H1 (cell line): ENCODE measurements at regions not wholly inside any gene's neighbourhood (a gene's known extent, or its start where the extent isn't known, plus 50 kb on each side); places are given as distances from the start of the nearest gene placed in this dataset.
"Not testable (repeated sequence)": the region's sequence is repeated elsewhere in the genome, so short reads cannot be mapped to it uniquely, and the experiment has no call there.

Source experiments
- CBX8 ChIP-seq: fragments of 300-800, 300-1000 bp; sonication (generic); IDR thresholded peaks from 2 replicates; pipeline ENCODE4 v1.7.1; 2016; ENCODE audit warnings: low read depth, low read length, borderline replicate concordance
- MAFK ChIP-seq: IDR thresholded peaks from 2 replicates; pipeline ENCODE4 v1.6.1; 2012; ENCODE audit warnings: low read depth, mild to moderate bottlenecking, improper control_type of control experiment, low read length
- POLR2A ChIP-seq, 2 experiments: IDR thresholded peaks; 1 replicate in 1 of 2; 2 replicates in 1 of 2; pipeline ENCODE4 v1.6.1; 2011; ENCODE audit warnings: low read depth in 2 of 2, low read length in 2 of 2, mild to moderate bottlenecking in 2 of 2; ENCODE audit errors: control extremely low read depth in 1 of 2
- POLR2AphosphoS5 ChIP-seq: IDR thresholded peaks from 2 replicates; pipeline ENCODE4 v1.6.1; 2011; ENCODE audit warnings: low read depth, low read length
- SP1 ChIP-seq: IDR thresholded peaks from 2 replicates; pipeline ENCODE4 v1.6.1; 2011; ENCODE audit warnings: low read depth, low read length
- YY1 ChIP-seq: IDR thresholded peaks from 2 replicates; pipeline ENCODE4 v1.6.1; 2011; ENCODE audit warnings: low read depth, mild to moderate bottlenecking, low read length
- TF ChIP-seq, protein P1 (sequence below), 3 experiments: IDR thresholded peaks; 1 replicate in 2 of 3; 2 replicates in 1 of 3; pipeline versions ENCODE4 v1.5.1 to v1.6.1; 2011; ENCODE audit warnings: low read length in 3 of 3, mild to moderate bottlenecking in 3 of 3, inconsistent platforms in 2 of 3, low read depth in 1 of 3, moderate library complexity in 1 of 3; ENCODE audit not compliant: insufficient read depth in 1 of 3; ENCODE audit errors: control extremely low read depth in 1 of 3

DNA sequence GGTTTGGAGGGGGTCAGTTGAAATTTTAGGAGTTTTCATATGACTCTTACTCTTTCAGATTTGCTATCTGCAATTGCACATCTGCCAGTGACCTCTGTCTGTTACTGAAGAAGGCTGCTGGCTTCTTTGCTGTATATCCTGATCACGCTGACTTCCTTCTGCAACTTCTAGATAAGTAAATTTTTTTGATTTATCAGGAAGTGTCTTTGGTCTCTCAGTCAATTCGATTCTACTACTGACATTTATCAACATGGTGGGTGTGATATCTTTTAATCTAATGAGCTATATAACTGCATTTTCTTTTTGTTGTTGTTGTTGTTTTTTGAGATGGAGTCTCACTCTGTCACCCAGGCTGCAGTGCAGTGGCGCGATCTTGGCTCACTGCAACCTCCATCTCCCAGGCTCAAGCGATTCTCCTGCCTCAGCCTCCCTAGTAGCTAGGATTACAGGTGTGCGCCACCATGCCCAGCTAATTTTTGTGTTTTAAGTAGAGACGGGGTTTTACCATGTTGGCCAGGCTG is 55.7 kb upstream of the HBS1L start:
- TF ChIP-seq POLR2AphosphoS5; POLR2A (IDR thresholded peaks at IDR 0.05; ENCODE audit: control extremely low read depth in 1 of 2, low read depth in 2 of 2, low read length in 2 of 2); MAFK; YY1; CBX8; SP1: not testable (repeated sequence)
- TF ChIP-seq, protein P1, sequence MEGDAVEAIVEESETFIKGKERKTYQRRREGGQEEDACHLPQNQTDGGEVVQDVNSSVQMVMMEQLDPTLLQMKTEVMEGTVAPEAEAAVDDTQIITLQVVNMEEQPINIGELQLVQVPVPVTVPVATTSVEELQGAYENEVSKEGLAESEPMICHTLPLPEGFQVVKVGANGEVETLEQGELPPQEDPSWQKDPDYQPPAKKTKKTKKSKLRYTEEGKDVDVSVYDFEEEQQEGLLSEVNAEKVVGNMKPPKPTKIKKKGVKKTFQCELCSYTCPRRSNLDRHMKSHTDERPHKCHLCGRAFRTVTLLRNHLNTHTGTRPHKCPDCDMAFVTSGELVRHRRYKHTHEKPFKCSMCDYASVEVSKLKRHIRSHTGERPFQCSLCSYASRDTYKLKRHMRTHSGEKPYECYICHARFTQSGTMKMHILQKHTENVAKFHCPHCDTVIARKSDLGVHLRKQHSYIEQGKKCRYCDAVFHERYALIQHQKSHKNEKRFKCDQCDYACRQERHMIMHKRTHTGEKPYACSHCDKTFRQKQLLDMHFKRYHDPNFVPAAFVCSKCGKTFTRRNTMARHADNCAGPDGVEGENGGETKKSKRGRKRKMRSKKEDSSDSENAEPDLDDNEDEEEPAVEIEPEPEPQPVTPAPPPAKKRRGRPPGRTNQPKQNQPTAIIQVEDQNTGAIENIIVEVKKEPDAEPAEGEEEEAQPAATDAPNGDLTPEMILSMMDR (IDR thresholded peaks at IDR 0.05; ENCODE audit: control extremely low read depth in 1 of 3, insufficient read depth in 1 of 3, low read depth in 1 of 3, low read length in 3 of 3), result not testable (repeated sequence)
